ENCODE measurements at regions not wholly inside any gene's neighbourhood (a gene's known extent, or its start where the extent isn't known, plus 50 kb on each side); places are given as distances from the start of the nearest gene placed in this dataset.

DNA sequence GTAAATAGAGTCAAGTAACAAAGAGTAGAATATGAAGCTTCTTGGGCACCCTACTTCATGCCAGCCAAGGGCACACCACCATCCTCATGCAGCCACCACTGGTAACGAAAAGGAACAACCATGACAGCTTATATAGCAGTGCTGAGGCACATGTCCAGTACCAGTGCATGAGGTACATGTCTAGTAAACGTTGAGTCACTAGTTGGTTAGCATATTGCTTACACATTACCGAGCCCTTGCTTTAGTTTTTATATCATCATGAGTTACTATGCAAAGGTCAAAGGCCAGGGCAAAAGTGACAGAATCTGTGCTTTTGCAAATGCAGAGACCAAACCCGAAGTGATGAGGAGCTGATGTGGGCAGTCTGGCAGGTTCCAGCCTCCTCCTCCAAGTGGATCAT, 147.1 kb upstream of the MAP1B start:
- TF ChIP-seq, protein P1, sequence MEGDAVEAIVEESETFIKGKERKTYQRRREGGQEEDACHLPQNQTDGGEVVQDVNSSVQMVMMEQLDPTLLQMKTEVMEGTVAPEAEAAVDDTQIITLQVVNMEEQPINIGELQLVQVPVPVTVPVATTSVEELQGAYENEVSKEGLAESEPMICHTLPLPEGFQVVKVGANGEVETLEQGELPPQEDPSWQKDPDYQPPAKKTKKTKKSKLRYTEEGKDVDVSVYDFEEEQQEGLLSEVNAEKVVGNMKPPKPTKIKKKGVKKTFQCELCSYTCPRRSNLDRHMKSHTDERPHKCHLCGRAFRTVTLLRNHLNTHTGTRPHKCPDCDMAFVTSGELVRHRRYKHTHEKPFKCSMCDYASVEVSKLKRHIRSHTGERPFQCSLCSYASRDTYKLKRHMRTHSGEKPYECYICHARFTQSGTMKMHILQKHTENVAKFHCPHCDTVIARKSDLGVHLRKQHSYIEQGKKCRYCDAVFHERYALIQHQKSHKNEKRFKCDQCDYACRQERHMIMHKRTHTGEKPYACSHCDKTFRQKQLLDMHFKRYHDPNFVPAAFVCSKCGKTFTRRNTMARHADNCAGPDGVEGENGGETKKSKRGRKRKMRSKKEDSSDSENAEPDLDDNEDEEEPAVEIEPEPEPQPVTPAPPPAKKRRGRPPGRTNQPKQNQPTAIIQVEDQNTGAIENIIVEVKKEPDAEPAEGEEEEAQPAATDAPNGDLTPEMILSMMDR (IDR thresholded peaks at IDR 0.05), result no peak

DNA sequence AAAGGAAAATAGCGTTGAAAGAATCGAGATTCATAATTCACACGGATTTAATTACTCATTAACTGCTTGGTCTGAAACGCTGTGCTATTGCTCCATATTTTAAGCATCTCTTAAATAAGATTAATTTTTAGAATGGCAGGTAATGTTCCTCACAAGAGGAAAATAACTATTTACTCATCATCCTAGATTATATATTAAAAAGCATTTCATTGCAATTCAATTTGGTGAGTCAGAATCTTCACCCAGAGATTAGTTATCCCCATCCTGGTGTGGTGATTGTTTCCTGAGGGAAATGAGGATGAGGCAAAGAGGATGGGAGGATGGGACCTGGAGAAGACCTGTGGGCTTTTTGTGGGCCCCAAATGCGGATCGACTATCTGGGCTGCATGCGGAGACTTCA, 145.5 kb upstream of the MAP1B start:
- TF ChIP-seq, protein P1 (IDR thresholded peaks at IDR 0.05), result no peak

GRCh38 chr5:71969460-71969859, 137.8 kb upstream of the MAP1B start:
- TF ChIP-seq, protein P1 (IDR thresholded peaks at IDR 0.05), result no peak

GRCh38 chr5:71971862-71972261, 135.4 kb upstream of the MAP1B start:
- TF ChIP-seq, protein P1 (IDR thresholded peaks at IDR 0.05), result no peak

GRCh38 chr5:71972777-71973473, 134.3 kb upstream of the MAP1B start:
- TF ChIP-seq, protein P1 (IDR thresholded peaks at IDR 0.05), result no peak

- TF ChIP-seq, protein P1 (IDR thresholded peaks at IDR 0.05), result no peak
These were observed 133.7 kb upstream of the MAP1B start for GRCh38 chr5:71973563-71973962.

- TF ChIP-seq, protein P1 (IDR thresholded peaks at IDR 0.05), result no peak
These were observed 133.1 kb upstream of the MAP1B start for GRCh38 chr5:71974165-71974564.

DNA sequence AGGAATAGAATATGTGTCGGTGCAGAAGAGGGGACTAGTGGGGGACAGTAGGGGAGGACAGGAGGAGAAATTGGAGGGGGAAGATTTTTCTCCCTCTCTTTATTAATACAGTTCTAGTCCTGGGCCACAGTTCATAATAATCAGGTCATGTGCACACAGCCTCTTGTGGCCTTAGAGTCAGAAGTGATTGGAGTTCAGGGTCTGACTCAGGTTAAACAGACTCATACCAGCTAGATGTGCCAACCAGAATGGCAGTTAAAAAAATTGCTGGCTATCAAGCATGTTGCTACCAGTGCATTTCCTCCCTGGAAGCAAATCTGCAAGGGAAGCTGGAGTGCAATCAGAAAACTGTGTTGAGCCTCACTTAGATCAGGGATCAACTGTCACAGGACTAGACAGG, 132.7 kb upstream of the MAP1B start:
- TF ChIP-seq, protein P1 (IDR thresholded peaks at IDR 0.05), result no peak

Data from LNCAP (cell line).